NCI-H2196 treated with DMSO at 0.1 percent for 48 hours (cell line): ENCODE measurements at regions not wholly inside any gene's neighbourhood (a gene's known extent, or its start where the extent isn't known, plus 50 kb on each side); places are given as distances from the start of the nearest gene placed in this dataset.

Source experiments
- DNase-seq: peaks from one replicate; lab custom pipeline; 2025; ENCODE audit not compliant: unreplicated experiment; lab: John Stamatoyannopoulos, UW

DNA sequence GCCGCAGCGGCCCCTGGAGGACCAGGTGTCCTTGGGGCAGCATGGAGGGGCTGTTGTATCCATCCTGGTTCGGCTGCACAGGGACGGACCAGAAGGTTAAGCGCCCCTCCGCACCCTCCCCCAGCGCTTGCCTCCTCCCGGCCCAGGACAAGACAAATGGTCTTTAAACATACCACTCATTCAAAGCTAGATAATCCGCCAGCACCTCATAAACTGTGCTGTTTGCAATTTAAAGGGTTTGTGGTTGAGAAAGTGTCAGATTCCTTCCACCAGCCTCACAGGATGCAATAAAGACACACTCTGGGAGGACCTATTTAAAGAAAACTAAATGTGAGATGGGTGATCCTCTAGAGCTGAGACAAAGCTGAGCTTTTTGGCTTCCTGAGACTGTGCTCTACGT, 426.2 kb upstream of the EEF2KMT start:
- no peak for DNase-seq

DNA sequence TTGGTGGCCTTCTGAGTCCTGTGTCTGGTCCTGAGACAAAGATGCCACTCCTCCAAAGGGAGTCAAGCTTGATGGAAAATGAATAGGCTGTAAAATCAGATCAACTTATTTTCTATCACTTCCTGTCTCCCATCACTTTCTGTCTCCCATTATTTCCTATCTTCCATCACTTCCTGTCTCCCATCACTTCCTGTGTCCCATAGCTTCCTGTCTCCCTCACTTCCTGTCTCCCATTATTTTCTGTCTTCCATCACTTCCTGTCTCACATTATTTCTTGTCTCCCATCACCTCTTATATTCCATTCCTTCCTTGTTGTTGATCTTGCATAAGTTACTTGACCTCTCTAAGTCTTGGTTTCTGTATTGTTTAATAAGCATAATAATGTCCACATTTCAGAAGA, 418.5 kb upstream of the EEF2KMT start:
- no peak for DNase-seq

DNA sequence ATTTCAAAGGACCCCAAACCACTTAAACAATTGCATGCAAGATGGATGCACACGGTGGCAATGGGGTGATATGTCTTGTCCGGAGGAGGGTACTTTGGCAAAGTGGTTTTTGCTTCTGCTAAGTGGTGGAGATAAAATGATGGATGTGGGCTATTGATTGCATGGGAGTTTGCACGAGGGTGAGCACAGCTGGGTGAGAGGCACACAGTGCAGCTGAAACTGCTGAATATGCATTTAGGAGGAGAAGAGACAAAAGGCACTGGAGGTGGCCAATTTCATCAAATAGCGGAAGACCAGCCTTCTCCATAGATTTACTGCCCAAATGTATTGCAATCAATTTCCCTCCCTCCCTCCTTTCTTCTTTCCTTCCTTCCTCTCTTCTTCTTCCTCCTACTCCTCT, 414.4 kb upstream of the EEF2KMT start:
- no peak for DNase-seq

DNA sequence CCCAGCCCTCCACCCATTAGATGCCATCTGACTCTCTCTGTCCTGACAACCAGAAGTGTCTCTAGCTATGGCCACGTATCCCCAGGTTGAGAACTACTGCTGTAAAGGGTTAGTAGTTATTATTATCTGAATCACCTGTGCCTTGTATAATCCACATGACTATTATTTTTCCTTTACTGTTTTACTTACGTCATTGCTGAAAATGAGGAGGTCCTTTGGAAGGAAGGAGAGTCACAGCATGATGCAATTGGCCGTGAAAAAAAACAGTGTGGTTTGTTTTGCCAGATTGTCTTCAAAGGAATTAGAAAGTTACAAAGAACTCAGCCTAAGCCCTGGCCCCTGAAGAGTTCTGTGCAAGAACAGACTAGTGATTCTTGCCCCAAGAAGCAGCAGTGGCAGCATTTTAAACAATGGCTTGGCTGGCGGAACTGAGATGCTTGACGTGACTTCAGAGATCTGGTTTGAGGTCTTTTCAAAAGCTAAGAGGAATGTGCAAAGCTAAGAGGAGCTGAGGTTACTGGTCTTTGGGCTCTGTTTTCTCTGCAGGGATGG, 413.3 kb upstream of the EEF2KMT start:
- DNase-seq = no peak

DNA sequence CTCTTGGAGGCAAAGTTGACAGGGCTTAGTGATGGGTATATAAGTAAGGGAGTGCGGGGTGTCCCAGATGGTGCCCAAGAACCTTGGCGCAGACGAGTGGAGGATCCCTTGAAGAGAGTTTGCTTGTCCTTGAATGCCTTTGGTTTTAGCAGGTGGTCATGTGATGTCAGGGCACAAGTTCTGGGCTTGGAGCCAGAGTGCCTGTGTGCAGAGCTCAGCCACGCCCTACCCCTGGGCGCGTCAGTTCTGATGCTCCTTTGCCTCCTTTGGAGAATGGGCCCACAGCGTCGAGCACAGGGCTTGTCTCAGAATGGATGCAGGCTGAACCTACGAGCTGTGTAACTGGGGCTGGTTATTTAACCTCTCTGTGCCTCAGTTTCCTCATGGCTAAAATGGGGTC, 412.2 kb upstream of the EEF2KMT start:
- no peak for DNase-seq

DNA sequence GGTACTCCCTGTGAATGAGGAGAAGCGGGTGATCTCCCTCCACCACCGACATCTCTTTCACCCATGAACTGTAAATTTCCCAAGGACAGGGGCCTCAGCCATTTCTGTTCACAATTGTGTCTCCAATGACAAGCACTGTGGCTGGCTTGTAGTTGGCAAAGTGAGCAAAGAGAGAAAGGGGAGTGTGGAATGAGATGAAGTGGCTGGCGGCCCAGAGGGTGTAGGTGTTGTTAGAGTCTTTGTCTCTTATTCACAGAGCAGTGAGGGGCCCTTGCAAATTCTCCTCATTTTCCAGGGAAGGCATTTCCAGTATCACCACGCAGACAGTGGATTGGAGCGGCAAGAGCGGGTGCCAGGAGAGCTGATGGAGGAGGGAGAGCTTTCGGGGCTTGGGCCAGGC, 411.7 kb upstream of the EEF2KMT start:
- no peak for DNase-seq

DNA sequence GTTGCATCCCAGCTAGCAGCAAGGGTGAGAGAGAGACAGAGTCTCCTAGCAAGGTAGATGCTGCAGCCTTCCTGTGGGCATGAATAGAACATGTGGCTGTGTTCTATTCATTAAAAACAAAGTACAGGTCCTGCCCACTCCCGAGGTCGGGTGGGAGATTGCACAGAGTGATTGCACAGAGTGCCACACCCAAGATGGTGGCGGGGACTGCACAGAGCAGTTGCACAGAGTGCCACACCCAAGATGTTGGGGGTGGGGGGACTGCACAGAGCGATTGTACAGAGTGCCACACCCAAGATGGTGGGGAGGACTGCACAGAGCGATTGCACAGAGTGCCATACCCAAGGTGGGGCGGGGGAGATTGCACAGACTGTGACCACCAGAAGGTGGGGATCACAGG, 410.8 kb upstream of the EEF2KMT start:
- DNase-seq = no peak

DNA sequence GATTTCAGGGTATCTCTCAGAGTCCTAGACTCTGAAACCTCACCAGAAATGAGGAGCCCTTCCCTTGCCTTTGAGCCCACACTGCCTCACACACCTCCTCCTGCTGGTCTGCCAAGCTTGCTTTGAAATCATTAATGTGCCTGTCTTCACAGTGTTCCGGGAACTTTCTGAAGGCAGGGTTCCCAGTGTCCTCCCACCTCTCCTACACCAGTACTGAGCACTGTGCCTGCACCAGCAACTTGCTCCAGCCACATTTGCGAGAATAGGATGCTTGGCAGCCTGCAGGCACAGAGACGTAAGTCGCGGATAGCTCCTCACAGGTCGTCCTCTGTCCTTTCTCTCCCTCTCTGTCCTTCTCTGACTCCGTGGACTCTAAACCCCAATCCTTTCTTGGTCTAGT, 408.4 kb upstream of the EEF2KMT start:
- no peak for DNase-seq

DNA sequence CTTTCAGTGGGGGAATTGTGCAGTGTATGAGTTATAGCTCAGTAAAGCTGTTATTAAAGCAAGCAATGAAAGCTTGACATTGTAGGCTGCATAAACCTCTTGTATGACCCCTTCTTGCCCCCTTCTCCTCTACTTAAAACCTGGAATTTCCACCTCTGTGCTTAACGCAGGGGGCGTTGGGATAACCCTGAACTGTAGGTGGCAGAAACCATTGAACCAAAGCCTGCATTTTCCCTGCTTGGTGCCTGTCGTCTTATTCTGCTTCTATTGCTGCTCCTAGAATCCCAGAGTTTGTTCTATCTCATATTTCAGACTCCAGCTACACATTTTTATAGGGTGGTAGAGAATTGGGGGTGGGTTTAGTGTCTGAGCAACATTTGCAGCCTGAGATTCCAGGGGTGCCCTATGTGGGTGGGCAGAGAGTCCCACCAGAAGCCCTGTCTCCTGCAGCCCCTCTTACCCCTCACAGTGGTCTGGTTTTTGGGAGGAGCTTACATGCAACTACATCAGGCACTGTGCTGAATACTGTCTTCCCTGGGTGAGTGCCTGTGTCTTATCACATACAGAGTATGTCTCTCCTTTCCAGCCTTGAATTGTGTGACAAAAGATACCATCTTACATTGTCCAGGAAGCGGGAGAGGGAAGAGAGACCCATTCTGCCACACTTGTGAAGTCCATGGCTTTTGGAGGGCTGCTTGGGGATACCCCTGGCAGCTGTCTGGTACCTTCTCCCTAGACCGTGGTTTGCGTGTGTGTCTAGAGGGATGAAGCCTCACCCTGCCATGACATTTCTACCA, 407.7 kb upstream of the EEF2KMT start:
- no peak for DNase-seq

DNA sequence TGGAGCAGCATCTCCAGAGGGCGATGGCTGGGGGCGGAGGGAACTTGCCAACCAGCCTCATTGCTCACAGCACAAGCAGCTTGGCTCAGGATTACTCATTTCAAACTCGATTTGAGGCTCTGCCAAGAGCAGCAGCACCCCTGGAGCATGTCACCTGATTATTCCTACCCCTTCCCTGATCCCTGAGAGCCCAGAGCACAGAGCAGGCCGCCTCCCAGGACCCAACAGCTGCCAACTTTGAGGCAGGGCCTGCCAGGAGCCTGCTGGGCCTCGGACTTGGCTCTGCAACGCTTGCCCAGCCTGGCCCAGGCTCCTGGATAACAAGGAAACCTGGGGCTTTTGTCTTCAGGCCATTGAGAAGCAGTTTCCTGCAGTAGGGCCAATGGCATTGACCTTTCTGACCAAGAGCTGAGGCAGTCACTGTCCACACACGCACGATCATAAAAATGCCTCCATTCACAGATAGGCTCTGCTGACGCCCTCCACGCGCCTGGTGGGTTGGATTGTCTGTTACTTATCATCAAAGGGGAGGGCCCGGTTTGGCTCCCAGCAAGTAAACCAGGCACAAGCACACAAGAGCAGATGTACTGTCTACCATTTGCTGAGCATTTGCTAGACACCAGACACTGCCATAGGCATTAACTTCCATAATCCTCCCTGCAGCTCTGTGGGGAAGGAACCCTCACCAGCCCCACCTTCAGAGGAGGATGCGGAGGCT, 406.6 kb upstream of the EEF2KMT start:
- DNase-seq = no peak

DNA sequence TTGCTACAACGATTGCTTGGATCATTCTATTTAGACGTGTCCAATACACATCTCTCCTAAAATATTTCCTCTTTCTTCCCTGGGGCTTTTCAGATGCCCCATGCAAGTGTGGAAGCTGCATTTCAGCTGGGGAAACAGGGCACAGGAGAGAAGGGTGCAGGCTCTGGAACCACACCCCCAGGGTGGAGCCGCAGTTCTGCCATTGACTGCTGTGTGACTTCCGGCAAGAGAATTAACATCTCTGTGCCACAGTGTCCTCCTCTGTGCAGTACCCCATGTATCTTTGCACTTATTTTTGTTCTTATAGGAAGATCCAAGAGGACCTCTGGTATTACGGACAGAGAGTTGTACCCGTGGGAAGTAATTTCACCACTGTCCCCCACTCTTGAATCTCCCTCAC, 405.3 kb upstream of the EEF2KMT start:
- no peak for DNase-seq

DNA sequence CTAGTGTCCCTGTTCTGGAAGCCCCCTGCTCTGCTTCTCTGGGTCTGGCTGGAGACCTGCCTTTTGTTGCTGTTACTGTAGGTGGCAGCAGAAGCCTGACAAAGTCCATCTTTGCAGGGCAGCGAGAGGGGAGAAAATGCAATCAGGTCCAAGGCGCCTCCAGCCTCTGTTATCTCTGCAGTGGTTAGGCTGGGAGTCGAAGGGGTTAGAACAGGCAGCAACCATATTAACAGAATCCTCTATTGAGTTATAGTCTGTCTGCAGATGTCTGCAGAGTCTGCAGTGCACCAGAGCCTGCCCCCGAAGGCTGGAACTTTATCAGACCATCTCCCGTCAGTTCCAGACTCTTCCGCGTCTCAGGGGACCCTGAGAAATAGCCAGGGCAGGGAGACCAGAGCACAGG, 404.9 kb upstream of the EEF2KMT start:
- DNase-seq = no peak

DNA sequence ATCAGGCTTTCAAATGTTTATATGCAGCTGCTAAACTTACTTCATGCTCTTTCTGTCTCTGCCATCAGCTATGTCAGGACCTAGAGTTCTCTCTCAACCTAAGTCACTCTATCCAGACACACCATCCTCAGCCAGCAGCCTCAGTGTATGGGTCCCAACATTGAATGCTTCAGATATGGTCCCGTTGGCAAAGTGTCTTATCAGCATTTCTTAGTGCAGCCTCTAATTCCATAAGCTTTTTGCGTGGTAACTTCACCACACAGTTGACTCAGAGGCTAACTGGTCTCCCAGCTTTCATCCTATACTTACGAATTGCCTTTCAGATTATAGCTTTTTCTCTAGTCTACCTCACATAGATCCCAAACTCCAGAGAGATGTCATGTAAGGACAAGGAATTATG, 402.9 kb upstream of the EEF2KMT start:
- no peak for DNase-seq

DNA sequence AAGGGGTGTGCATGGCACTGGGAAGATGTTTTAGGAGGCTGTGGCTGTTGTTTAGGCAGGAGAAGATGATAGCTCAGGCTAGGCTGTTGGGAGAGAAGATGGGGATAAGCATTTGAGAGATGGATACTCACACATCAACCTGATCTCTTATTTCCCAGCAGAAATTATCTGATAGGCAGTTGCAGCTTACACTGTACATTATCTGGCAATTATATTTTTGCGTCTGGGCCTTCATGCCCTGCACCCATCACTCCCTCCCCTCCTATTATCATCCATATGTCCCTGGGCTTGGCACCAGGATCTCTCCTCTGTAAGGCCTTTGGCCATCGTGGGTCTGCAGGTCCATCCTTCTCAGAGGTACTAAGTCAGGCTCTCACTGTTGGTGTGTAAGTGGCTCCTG, 401.0 kb upstream of the EEF2KMT start:
- no peak for DNase-seq

DNA sequence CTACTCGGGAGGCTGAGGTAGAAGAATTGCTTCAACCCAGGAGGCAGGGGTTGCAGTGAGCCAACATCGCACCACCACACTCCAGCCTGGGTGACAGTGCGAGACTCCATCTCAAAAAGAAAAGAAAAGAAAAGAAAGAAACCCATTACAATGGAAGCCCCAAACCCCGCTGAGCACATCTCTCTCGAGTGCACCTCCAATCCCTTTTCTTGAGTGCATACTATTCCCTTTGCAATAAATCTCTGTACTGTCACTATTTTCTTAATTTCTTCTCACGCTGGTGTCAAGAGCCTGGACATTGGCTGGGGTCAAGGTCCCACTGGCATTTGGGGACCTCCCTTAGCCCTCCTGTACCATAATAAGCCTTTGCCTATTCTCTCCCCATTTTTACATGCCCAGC, 398.4 kb upstream of the EEF2KMT start:
- no peak for DNase-seq

DNA sequence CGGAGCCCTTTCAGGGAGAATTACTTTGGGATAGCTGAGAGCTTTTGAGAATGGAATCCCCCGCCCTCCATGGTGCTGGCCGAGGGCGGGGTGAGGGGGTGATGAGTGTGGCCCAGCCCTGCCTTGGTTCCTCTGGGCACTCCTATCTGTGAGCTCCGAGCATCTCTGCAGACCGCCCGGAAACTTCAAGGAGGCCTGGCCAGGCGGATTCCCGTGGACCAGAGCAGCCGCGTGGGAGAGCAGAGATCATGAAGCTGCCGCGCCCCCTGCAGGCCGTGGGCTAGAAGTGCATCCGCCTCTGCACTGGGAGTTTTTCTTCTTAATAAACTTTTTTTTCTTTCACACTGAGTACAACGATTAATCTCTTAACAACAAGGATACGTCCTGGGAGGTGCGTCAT, 392.9 kb upstream of the EEF2KMT start:
- DNase-seq = no peak

DNA sequence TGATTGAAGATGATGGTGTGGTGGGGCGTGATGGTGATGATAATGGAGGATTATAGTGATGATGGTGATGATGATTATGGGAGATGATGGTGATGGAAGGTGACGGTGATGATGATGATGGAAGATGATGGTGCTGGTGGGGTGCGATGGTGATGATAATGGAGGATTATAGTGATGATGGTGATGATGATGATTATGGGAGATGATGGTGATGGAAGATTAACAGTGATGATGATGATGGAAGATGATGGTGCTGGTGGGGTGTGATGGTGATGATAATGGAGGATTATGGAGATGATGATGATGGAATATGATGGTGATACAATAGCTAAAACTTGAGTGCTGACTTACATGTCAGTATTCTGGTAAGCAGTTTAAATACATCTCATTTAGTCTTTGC, 391.0 kb upstream of the EEF2KMT start:
- no peak for DNase-seq

DNA sequence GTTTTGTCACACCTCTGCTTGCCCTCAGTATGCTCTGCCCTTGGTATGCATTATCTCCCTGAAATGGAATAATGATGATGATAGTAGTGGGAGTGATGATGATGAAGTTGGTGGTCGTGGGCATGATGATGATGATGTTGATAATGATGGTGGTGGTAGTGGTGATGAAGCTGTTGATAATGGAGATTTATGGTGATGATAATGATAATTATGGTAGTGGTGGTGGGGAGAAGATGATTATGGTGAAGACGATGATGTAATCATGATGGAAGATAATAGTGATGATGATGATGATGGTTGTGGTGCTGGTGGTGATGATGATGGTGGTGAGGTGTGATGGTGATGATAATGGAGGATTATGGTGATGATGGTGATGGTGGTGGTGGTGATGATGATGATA, 390.1 kb upstream of the EEF2KMT start:
- no peak for DNase-seq

DNA sequence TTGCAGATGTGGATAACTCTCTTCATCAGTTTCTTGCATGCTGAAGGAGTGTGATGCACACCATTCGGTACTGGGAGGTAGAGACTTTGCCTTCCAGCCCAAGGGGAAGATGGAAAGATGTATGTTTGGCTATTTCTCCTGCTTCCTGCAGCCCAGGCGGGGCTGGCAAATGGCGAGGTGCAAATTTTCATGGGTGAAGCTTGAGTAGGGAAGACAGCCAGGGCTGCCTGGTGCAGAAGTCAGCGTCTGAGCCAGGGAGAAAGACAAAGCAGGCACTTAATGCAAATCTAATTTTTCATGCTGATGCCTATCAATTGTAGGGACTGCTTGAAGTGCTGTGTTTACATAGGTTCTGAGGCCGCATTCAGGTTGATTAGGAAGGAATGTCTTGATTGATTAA, 384.7 kb upstream of the EEF2KMT start:
- DNase-seq = no peak

DNA sequence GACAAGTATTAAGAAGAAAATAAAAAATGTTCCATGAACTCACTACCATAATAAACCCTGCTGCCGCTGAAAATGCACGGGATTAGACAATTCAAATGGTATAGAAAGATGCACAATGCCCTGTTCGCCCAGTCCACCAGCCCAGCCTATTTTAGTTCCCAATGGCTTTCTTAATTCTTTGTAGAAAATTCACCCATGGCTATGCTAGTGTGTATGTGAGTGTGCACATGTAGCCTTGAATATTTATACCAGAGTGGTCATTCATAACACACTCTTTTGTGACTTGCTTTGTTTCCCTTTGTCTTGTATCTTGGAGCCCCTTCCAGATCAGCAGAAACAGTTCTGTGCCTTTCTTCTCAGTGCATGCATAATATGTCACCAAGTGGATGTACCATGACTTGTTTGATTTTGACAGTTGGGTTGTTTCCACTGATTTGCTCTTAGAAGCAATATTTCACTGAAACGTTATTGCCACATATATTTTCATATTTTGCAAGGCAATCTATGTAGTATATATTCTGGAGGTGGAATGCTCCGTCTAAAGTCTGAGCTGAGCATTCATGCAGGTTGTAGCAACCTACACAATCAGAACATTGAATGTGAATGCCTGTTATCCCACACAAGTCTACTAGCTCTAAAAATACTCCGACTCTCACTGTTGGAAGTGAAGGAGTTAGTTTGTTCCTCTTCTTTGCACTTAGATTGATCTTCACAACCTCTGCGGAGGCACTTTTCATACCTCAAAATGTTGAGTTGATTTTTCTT, 383.0 kb upstream of the EEF2KMT start:
- no peak for DNase-seq

DNA sequence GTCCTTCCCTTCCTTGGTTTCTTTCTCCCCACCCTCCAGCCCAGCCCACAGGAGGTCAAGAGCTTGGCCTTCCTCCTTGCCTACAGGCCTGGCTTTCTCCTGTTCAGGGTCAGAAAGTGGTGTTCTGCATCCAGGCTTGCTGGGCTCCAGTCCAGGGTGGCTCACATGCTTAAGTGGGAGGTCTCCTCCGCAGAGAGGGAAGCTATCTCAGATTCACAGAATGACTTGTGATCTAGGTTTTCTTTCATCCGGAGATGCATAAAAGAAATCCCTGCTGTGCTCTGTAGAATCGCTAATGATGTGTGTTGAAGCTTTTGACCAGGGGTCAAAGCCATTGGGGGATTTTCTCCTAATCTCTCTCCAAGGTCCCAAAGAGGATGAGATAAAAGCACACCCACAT, 382.3 kb upstream of the EEF2KMT start:
- DNase-seq = no peak

DNA sequence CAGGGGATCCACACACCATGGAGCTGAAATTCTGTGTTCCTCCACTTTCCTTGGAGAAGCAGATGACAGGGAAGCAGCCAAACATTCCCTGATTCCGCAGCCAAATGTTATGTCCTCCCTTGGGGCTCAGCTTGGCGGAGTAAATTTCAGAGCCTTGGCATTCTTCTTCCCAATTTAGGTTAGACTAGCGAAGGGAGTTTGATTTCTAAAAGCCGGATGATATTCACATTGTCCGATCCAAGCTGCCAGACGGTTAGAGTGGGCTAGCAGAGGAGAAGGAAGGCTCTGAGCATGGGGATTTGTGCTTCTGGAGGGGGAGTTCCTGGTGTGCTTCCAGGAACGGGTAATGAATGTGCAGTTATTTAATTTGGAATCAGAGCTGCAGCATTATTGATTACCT, 380.4 kb upstream of the EEF2KMT start:
- no peak for DNase-seq
